ENCODE measurements at regions not wholly inside any gene's neighbourhood (a gene's known extent, or its start where the extent isn't known, plus 50 kb on each side); places are given as distances from the start of the nearest gene placed in this dataset.

- TF ChIP-seq, protein P1, sequence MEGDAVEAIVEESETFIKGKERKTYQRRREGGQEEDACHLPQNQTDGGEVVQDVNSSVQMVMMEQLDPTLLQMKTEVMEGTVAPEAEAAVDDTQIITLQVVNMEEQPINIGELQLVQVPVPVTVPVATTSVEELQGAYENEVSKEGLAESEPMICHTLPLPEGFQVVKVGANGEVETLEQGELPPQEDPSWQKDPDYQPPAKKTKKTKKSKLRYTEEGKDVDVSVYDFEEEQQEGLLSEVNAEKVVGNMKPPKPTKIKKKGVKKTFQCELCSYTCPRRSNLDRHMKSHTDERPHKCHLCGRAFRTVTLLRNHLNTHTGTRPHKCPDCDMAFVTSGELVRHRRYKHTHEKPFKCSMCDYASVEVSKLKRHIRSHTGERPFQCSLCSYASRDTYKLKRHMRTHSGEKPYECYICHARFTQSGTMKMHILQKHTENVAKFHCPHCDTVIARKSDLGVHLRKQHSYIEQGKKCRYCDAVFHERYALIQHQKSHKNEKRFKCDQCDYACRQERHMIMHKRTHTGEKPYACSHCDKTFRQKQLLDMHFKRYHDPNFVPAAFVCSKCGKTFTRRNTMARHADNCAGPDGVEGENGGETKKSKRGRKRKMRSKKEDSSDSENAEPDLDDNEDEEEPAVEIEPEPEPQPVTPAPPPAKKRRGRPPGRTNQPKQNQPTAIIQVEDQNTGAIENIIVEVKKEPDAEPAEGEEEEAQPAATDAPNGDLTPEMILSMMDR (IDR thresholded peaks at IDR 0.05): no peak
- no peak for TF ChIP-seq POLR2AphosphoS5 (IDR thresholded peaks at IDR 0.05)
These were observed 356.5 kb upstream of the DUSP10 start for GRCh38 chr1:222098404-222098803.
